ENCODE measurements at regions not wholly inside any gene's neighbourhood (a gene's known extent, or its start where the extent isn't known, plus 50 kb on each side); places are given as distances from the start of the nearest gene placed in this dataset.
"Not testable (repeated sequence)": the region's sequence is repeated elsewhere in the genome, so short reads cannot be mapped to it uniquely, and the experiment has no call there.

GRCh38 chr15:92831336-92831654, 68.8 kb upstream of the CHD2 start:
- no peak for DNase-seq

GRCh38 chr15:92831655-92832328, 68.3 kb upstream of the CHD2 start:
- DNase-seq: peak; percentile 88

GRCh38 chr15:92833106-92833433, 67.1 kb upstream of the CHD2 start:
- no peak for DNase-seq

GRCh38 chr15:92833493-92834271, 66.4 kb upstream of the CHD2 start:
- no peak for DNase-seq

- DNase-seq: no peak
These were observed 60.4 kb upstream of the CHD2 start for GRCh38 chr15:92839696-92840095.

GRCh38 chr15:92840149-92840548, 60.0 kb upstream of the CHD2 start:
- no peak for DNase-seq

- no peak for DNase-seq
These were observed 56.8 kb upstream of the CHD2 start for GRCh38 chr15:92843326-92843725.

- no peak for DNase-seq
These were observed 56.3 kb upstream of the CHD2 start for GRCh38 chr15:92843814-92844213.

GRCh38 chr15:92845126-92845508, 55.0 kb upstream of the CHD2 start:
- no peak for DNase-seq

- DNase-seq: no peak
These were observed 53.4 kb upstream of the CHD2 start for GRCh38 chr15:92846741-92847140.

- DNase-seq: no peak
These were observed 52.3 kb upstream of the CHD2 start for GRCh38 chr15:92847841-92848240.

- no peak for DNase-seq
These were observed 51.7 kb upstream of the CHD2 start for GRCh38 chr15:92848464-92848851.

- peak; percentile 15 for DNase-seq
These were observed 51.1 kb upstream of the CHD2 start for GRCh38 chr15:92848852-92849598.

- not testable (repeated sequence) for DNase-seq
These were observed 49.9 kb upstream of the CHD2 start for GRCh38 chr15:92850218-92850617.
